H54 (cell line): ENCODE measurements at regions not wholly inside any gene's neighbourhood (a gene's known extent, or its start where the extent isn't known, plus 50 kb on each side); places are given as distances from the start of the nearest gene placed in this dataset.

ENCODE experiments used
- DNase-seq: peaks from one replicate; pipeline ENCODE4 v3.0.0; 2011; ENCODE audit warnings: low spot score, mixed read lengths; ENCODE audit not compliant: insufficient read length
- FAIRE-seq: peaks from 3 replicates; lab custom pipeline; 2011; peaks lifted over from hg19 to GRCh38; lab: Jason Lieb, UNC
- POLR2A ChIP-seq: IDR thresholded peaks from 2 replicates; pipeline ENCODE4 v1.6.1; 2011; ENCODE audit warnings: low read depth, mild to moderate bottlenecking, low read length

DNA sequence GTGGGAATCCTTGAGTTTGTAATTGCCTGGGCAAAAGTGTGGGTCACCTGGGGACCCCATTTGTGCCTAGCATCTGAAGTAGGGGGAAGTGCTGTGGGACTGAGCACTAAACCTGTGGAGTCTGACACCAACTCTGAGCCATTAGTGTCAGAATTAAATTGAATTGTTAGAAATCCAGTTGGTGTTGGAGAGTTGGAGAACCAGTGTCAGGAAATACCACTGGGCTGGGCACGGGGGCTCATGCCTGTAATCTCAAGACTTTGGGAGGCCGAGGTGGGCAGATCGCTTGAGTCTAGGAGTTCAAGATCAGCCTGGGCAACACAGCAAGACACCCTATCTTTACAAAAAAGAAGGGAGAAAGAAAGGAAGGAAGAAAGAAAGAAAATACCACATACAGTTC, 67.5 kb upstream of the BRD7 start:
- no peak for TF ChIP-seq POLR2A
- no peak for FAIRE-seq
- no peak for DNase-seq

DNA sequence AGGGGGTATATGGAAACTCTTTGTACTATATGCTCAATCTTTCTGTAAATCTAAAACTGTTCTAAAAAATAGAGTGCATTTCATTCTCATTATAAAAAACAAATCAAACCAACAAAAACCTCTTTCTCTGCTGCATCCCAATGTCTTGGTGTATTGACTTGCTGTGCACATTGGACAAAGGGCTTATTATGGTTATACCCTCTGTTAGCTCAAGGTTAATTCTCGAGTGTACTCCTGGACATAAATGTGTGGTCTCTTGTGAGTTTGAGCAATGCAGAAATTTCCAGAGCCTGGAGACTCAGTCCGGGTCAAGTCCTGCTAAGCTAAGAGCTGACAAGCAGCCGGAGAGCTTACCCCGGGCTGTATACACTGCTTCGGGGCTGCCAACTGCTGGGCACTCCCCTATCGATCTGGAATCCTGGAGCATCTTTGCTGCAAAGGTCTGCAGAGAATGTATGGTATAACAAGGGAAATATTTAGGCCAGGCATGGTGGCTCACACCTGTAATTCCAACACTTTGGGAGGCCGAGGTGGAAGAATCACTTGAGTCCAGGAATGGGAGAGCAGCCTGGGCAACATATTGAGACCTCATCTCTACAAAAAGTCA, 66.2 kb upstream of the BRD7 start:
- DNase-seq (no peak), FAIRE-seq (no peak)
- no peak for TF ChIP-seq POLR2A

DNA sequence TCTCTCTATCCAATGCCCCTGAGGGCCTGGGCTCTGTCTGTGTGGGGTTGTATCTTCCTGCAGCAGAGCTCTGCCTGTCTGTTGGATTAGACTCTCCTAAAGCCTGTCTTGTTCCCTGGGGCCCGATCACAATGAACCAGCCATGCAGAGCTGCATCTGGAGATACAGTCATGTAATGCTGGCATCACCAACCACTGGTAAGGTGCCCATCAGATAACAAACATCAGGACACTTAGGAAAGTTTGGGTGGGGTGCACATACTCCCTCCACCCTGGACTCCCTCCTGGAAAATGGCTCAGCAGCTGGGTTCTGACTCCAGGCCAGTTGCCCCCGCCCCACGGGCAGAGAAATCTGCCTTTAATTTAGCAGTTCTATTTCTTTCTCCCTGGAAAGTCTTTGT, 61.3 kb upstream of the BRD7 start:
- no peak for TF ChIP-seq POLR2A
- FAIRE-seq, result no peak

DNA sequence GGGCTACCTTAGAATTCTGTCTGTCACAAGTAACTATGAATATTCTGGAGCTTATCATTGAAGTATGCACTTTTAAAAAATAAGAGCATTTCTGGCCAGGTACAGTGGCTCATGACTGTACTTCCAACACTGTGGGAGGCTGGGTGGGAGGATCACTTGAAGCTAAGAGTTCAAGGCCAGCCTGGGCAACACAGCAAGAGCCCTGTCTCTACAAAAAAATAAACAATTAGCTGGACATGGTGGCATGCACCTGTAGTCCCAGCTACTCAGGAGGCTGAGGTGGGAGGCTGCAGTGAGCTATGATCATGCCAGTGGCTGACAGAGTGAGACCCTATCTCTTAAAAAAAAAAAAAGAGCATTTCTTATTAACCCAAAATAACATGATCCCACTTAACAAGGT, 60.0 kb upstream of the BRD7 start:
- no peak for TF ChIP-seq POLR2A
- FAIRE-seq (no peak), DNase-seq (no peak)

More for the DNA sequence above, 61.3 kb upstream of the BRD7 start:
- no peak for DNase-seq

DNA sequence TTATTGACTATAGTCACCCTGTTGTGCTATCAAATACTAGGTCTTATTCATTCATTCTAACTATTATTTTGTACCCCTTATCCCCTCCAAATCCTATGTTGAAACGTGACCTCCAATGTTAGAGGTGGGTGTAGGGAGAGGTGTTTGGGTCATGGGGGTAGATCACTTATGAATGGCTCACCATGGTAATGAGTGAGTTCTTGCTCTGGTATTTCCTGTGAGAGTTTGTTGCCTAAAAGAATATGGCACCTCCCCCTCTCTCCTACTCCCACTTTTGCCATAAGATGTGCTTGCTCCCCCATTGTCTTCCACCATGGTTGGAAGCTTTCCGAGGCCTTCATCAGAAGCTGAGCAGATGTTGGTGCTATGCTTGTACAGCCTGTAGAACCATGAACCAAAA, 59.3 kb upstream of the BRD7 start:
- DNase-seq (no peak), FAIRE-seq (no peak)
- TF ChIP-seq POLR2A, result no peak

DNA sequence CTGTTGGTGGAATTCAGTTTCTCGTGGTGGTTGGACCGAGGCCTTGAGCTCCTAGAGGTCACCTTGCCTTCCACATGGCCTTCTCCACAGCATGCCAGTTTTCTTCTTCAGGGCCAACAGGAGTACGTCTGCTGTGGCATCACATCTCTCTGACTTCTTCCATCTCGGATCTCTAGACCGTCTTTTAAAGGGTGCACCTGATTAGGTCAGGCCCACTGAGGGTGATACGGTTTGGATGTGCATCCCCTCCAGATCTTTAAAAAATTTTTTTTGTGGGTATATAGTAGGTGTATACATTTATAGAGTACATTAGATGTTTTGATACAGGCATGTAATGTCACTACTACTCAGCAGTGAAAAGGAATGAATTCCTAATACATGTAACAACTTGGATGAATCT, 58.3 kb upstream of the BRD7 start:
- no peak for TF ChIP-seq POLR2A
- no peak for DNase-seq
- FAIRE-seq, result no peak

DNA sequence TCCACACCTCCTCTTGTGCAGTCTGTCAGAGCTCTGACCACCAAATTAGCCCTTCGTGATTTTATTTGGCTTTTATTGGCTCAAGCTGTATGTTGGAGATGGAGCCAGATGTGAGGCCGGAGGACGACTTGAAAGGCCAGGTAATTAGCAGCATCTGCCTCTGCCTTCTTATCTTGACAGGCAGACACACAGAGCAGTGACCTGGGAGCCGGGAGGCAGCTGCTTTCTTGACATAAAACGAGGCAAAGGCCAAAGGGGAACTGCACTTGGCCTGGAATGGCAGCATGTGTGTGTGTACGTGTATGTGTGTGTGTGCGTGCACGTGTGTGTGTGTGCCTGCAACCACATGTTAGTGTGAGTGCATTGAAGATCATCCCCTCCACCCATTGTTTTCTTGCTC, 56.9 kb upstream of the BRD7 start:
- FAIRE-seq, result no peak
- DNase-seq, result no peak
- no peak for TF ChIP-seq POLR2A

DNA sequence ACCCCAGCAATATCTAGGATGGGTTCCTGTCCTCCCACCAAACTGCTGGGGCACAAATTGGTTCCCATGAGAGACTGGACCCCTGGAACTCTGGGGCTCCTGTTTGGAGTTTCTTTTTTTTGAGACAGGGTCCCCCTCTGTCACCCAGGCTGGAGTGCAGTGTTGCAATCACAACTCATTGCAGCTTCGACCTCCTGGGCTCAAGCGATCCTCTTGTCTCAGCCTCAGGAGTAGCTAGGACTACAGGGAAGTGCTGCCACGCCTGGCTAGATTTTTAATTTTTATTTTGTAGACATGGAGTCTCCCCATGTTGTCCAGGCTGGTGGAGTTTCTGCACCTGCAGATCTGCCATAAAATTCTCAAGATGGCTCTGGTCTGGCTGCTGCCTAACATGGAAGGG, 56.3 kb upstream of the BRD7 start:
- no peak for FAIRE-seq
- no peak for TF ChIP-seq POLR2A
- DNase-seq, result no peak

DNA sequence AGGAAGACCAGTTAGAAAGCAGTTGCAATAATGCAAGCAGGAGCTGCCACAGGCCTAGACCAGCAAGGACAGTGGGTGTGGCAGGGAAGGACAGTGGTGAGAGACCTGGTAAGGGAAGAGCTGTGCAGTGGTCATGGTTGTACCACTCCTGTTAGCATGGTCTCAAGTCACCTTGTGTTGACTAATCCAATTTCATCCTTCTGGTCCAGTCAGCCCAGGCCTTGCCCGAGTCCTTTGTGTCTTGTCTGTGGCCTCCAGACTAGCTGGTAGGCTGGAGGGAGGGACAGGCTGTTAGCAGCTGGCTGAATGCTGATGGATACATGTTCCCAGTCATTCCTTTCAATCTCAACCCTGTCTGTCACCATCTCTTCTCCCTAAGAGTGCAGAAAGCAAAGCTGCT, 54.1 kb upstream of the BRD7 start:
- FAIRE-seq (no peak), DNase-seq (no peak)
- no peak for TF ChIP-seq POLR2A

DNA sequence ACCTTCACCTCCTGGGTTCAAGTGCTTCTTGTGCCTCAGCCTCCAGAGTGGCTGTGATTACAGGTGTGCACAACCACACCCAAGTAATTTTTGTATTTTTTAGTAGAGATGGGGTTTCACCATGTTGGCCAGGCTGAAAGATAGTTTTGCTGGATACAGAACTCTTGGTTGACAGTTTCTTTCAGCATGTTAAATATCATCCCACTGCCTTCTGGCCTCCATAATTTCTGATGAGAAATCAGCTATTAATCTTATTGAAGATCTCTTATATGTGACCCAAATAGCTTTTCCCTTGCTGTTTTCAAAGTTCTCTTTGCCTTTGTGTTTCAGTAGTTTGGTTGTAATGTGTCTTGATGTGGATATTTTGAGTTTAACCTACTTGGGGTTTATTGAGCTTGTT, 50.3 kb upstream of the BRD7 start:
- no peak for TF ChIP-seq POLR2A
- FAIRE-seq (no peak), DNase-seq (no peak)
